C4-2B (cell line): ENCODE measurements at regions not wholly inside any gene's neighbourhood (a gene's known extent, or its start where the extent isn't known, plus 50 kb on each side); places are given as distances from the start of the nearest gene placed in this dataset.

Experiments
- H3K27ac ChIP-seq: fragments of 450-650 bp; 2 replicates; pipeline ENCODE4 v1.5.1; 2017
- ZFX ChIP-seq: fragments of 450-650 bp; IDR thresholded peaks from 2 replicates; pipeline ENCODE4 v1.6.1; 2017
- TF ChIP-seq, protein P1 (sequence below): fragments of 450-650 bp; conservative IDR thresholded peaks from 2 replicates; pipeline ENCODE4 v1.5.1; 2017; ENCODE audit warnings: mild to moderate bottlenecking

DNA sequence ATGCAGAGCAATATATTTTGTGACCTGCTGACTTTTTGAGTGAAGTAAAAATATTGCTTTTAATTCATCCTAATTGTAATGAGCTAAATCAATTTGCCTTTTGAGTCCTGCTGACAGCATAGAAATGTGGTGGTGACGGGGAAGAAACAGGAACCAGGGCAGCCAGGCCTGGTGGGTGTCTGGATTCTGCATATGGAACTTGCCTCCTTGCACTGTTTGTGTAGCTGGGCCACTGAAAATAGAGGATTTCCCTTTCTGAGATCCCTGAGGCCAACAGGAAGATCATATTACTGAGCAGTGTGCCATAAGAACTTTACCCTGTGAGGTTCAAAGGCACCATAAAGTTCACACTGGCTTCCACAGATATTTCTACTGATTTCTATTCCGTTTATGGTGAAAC, 488.4 kb upstream of the AKR1E2 start:
- H3K27ac ChIP-seq = no peak overlapping the region
- TF ChIP-seq ZFX = no peak
- TF ChIP-seq, protein P1, sequence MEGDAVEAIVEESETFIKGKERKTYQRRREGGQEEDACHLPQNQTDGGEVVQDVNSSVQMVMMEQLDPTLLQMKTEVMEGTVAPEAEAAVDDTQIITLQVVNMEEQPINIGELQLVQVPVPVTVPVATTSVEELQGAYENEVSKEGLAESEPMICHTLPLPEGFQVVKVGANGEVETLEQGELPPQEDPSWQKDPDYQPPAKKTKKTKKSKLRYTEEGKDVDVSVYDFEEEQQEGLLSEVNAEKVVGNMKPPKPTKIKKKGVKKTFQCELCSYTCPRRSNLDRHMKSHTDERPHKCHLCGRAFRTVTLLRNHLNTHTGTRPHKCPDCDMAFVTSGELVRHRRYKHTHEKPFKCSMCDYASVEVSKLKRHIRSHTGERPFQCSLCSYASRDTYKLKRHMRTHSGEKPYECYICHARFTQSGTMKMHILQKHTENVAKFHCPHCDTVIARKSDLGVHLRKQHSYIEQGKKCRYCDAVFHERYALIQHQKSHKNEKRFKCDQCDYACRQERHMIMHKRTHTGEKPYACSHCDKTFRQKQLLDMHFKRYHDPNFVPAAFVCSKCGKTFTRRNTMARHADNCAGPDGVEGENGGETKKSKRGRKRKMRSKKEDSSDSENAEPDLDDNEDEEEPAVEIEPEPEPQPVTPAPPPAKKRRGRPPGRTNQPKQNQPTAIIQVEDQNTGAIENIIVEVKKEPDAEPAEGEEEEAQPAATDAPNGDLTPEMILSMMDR = no peak

DNA sequence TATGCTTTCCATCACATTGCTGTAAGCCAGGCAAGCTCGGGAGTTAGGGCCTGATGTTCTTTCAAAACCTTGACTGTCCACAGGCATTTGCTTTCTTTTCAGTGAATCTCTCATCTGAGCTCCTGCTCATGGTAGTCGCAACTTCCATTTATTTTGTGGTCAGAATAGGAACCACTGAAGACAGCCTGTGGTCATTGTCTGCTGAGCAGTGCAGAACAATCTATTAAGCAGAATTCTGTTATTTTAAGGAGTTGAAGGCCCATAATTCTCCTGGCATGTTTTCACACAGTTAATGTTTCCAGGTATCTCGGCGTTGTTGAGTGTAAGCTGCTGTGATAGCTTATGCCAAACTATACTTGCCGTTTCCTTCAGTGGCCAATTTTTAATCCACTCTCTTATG, 491.1 kb upstream of the AKR1E2 start:
- TF ChIP-seq, protein P1 = no peak

DNA sequence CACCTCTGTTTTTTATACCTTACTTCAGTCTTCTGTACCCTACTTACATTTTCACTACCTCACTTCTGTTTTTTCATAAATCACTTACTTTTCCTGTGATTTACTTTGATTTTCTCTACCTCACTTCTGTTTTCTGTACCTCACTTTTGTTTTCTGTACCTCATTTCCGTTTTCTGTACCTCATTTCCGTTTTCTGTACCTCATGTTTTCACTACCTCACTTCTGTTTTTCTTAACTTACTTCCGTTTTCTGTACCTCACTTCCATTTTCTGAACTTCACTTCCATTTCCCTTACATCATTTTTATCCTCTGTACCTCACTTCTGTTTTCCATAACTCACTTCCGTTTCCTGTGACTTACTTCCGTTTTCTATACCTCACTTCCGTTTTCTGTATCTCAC, 492.0 kb upstream of the AKR1E2 start:
- TF ChIP-seq ZFX = no peak
- TF ChIP-seq, protein P1 = no peak
- no peak overlapping the region for H3K27ac ChIP-seq

More for the DNA sequence above, 491.1 kb upstream of the AKR1E2 start:
- no peak overlapping the region for H3K27ac ChIP-seq

DNA sequence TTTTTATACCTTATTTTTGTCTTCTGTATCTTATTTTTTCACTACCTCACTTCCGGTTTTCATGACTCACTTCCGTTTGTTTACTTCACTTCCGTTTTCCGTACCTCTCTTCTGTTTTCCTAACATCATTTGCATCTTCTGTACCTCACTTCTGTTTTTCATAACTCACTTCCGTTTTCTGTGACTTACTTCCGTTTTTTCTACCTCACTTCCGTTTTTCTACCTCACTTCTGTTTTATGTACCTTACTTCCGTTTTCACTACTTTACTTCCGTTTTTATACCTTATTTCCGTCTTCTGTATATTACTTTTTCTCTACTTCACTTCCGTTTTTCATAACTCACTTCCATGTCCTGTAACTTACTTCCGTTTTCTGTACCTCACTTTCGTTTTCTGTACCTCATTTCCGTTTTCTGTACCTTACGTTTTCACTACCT, 492.5 kb upstream of the AKR1E2 start:
- TF ChIP-seq, protein P1 = no peak
- TF ChIP-seq ZFX = no peak
- no peak overlapping the region for H3K27ac ChIP-seq

DNA sequence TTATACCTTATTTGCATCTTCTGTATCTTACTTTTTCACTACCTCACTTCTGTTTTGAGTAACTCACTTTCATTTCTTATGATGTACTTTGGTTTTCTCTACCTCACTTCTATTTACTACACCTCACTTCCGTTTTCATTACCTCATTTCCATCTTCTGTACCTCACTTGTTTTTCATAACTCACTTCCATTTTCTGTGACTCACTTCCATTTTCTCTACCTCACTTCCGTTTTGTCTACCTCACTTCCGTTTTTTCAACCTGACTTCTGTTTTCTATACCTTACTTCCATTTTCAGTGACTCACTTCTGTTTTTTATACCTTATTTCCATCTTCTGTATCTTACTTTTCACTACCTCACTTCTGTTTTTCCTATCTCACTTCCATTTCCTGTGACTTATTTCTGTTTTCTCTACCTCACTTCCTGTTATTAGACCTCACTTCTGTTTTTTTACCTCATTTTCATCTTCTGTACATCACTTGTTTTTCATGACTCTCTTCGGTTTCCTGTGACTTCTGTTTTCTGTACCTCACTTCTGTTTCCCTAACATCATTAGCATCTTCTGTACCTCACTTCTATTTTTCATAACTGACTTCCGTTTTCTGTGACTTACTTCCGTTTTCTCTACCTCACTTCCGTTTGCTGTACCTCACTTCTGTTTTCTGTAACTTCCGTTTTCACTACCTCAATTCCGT, 493.1 kb upstream of the AKR1E2 start:
- no peak overlapping the region for H3K27ac ChIP-seq
- TF ChIP-seq ZFX = no peak
- TF ChIP-seq, protein P1 = no peak

DNA sequence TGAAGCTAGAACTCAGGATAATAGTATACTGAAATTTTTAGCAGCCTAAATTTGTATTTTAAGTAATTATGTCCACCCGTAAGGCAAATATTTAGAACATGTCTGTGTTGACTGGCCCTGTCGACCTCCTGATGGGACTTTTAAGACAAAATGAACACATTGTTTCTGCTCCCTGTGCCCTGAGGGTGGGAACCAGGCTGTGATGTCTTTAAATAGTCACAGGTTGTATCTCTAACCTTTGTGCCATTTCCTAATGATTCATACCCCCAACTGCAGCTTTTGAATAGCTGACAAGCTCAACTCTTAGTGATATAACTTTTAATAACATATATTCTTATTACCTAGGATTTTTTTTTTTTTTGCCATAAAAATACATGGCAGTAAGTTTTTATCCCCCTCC, 494.9 kb upstream of the AKR1E2 start:
- no peak overlapping the region for H3K27ac ChIP-seq
- TF ChIP-seq ZFX = no peak
- TF ChIP-seq, protein P1 = no peak

DNA sequence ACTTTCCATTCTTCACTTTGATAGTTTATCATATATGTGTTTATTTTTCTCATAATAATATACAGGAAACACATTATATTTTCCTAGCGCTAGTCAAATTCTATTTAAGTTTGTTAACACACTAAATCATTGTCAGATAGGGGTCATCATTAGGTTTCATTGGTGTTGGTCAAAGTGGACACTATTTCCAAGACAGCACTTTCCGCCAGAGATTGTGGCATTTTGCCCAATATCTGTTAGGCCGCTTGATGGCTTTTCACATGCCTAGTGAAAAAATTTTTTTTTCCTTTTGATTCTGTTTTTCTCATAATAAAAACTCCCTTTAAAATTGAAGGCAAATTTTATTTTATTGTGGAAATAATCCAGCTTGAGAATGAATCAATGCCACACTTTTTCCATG, 495.4 kb upstream of the AKR1E2 start:
- TF ChIP-seq ZFX = no peak
- TF ChIP-seq, protein P1 = no peak
- no peak overlapping the region for H3K27ac ChIP-seq
